Aorta (tissue), 5 donors: ENCODE measurements at regions not wholly inside any gene's neighbourhood (a gene's known extent, or its start where the extent isn't known, plus 50 kb on each side); places are given as distances from the start of the nearest gene placed in this dataset.

Source experiments
- ATAC-seq: fragments of 200-7000 bp; cut with Tn5 transposase; one replicate; pipeline ENCODE4 v1.9.1; 2022; ENCODE audit warnings: moderate library complexity; ENCODE audit not compliant: low FRiP score
- DNase-seq, 2 donors: peaks; one replicate each; pipeline ENCODE4 v3.0.0-alpha.2; 2020
- H3K27ac ChIP-seq, 2 donors: one replicate each; pipeline ENCODE4 v1.5.1; 2013; ENCODE audit warnings: low read length in 2 of 2, mild to moderate bottlenecking in 2 of 2, moderate library complexity in 2 of 2, control low read depth in 1 of 2, inconsistent platforms in 1 of 2, low read depth in 1 of 2
- H3K27me3 ChIP-seq, 2 donors: one replicate each; pipeline ENCODE4 v1.6.1; 2013; ENCODE audit warnings: control low read depth in 1 of 2, low read length in 1 of 2, mild to moderate bottlenecking in 1 of 2, moderate library complexity in 1 of 2; ENCODE audit not compliant: insufficient read depth in 2 of 2, control insufficient read depth in 1 of 2
- H3K36me3 ChIP-seq, 2 donors: one replicate each; pipeline ENCODE4 v1.6.1; 2013; ENCODE audit warnings: control low read depth in 1 of 2, low read length in 1 of 2, mild to moderate bottlenecking in 1 of 2; ENCODE audit not compliant: insufficient read depth in 2 of 2, control insufficient read depth in 1 of 2
- H3K4me1 ChIP-seq, 2 donors: one replicate each; pipeline ENCODE4 v1.6.1; 2013; ENCODE audit warnings: low read length in 2 of 2, control low read depth in 1 of 2, mild to moderate bottlenecking in 1 of 2, moderate library complexity in 1 of 2; ENCODE audit not compliant: insufficient read depth in 2 of 2, control insufficient read depth in 1 of 2
- H3K4me3 ChIP-seq, 2 donors: one replicate each; pipeline ENCODE4 v1.5.1; 2013; ENCODE audit warnings: low read length in 2 of 2, control low read depth in 1 of 2, mild to moderate bottlenecking in 1 of 2
- H3K9me3 ChIP-seq: one replicate; pipeline ENCODE4 v1.6.1; 2013; ENCODE audit warnings: mild to moderate bottlenecking, low read length; ENCODE audit not compliant: control insufficient read depth
- WGBS, 2 donors: extraction: QIAGEN DNeasy Blood & Tissue Kit; methylation state at CpG; one replicate each; pipeline ENCODE4 v1.1.7; 2013; 5-methylcytosine and 5-hydroxymethylcytosine counted together
- intact Hi-C, 2 donors: fragments of 100-400 bp; cut with DNase I; formaldehyde crosslinking; loops; one replicate each; pipeline versions ENCODE4 v1.14.2 to v1.15.0; 2022
- donor health status: healthy with polysubstance abuse.
- donor health status: Bipolar disorder and iron deficiency.
- donor health status: DM: no; HTN: no; CAD: no.
- donor health status: DM: no; HTN: no; CAD: no.
- donor health status: DM: yes; HTN: yes; CAD: no.

- no peak overlapping the region for H3K27ac ChIP-seq
- WGBS, 2 donors, result 28 to 49% methylated on average over 2 of the region's 2 CpGs
- ATAC-seq (no peak), DNase-seq (no peak)
- intact Hi-C loops, result no loop called here
- no peaks in the 10 kb centered on the region for H3K9me3 ChIP-seq
- no peaks in the 10 kb centered on the region for H3K36me3 ChIP-seq
- H3K4me1 ChIP-seq, result no peaks in the 10 kb centered on the region
- no peak overlapping the region for H3K4me3 ChIP-seq
- no peaks in the 10 kb centered on the region for H3K27me3 ChIP-seq
These were observed 169.1 kb upstream of the EPHA5 start for GRCh38 chr4:65839164-65839931.

- Histone ChIP-seq H3K9me3 (no peaks in the 10 kb centered on the region), H3K36me3 (no peaks in the 10 kb centered on the region), H3K4me1 (no peaks in the 10 kb centered on the region), H3K27ac (no peak overlapping the region), H3K4me3 (no peak overlapping the region), H3K27me3 (no peaks in the 10 kb centered on the region)
- DNase-seq, result no peak
- ATAC-seq, result no peak
- intact Hi-C loops, result no loop called here
These were observed 164.4 kb upstream of the EPHA5 start for GRCh38 chr4:65834707-65835106.

- Histone ChIP-seq H3K9me3 (no peaks in the 10 kb centered on the region), H3K27me3 (no peaks in the 10 kb centered on the region), H3K27ac (no peak overlapping the region), H3K4me1 (no peaks in the 10 kb centered on the region), H3K36me3 (no peaks in the 10 kb centered on the region), H3K4me3 (no peak overlapping the region)
- WGBS, 2 donors, result 60 to 63% methylated on average over 6 of the region's 6 CpGs
- intact Hi-C loops, result no loop called here
- DNase-seq (no peak), ATAC-seq (no peak)
These were observed 161.5 kb upstream of the EPHA5 start for GRCh38 chr4:65831828-65832227.

GRCh38 chr4:65825116-65825753, 154.9 kb upstream of the EPHA5 start:
- intact Hi-C loops, result no loop called here
- Histone ChIP-seq H3K27me3 (no peaks in the 10 kb centered on the region), H3K4me3 (no peak overlapping the region), H3K4me1 (no peaks in the 10 kb centered on the region), H3K36me3 (no peaks in the 10 kb centered on the region), H3K9me3 (no peaks in the 10 kb centered on the region), H3K27ac (no peak overlapping the region)
- ATAC-seq (no peak), DNase-seq (no peak)
- 71% methylated on average over 2 of the region's 2 CpGs for WGBS, 2 donors

GRCh38 chr4:65819192-65819591, 148.9 kb upstream of the EPHA5 start:
- Histone ChIP-seq H3K9me3 (peaks cover 1% of the 10 kb centered on the region), H3K27me3 (no peaks in the 10 kb centered on the region), H3K27ac (no peak overlapping the region), H3K36me3 (no peaks in the 10 kb centered on the region), H3K4me3 (no peak overlapping the region), H3K4me1 (no peaks in the 10 kb centered on the region)
- DNase-seq (no peak), ATAC-seq (no peak)
- WGBS, 2 donors, result 87 to 95% methylated on average over 1 of the region's 1 CpG
- intact Hi-C loops, result no loop called here

GRCh38 chr4:65805936-65806335, 135.6 kb upstream of the EPHA5 start:
- H3K4me3 ChIP-seq, result no peak overlapping the region

GRCh38 chr4:65799513-65799912, 129.2 kb upstream of the EPHA5 start:
- DNase-seq (no peak), ATAC-seq (no peak)
- H3K36me3 ChIP-seq, result no peaks in the 10 kb centered on the region
- H3K4me3 ChIP-seq, result no peak overlapping the region
- H3K27ac ChIP-seq, result no peak overlapping the region
- no peaks in the 10 kb centered on the region for H3K27me3 ChIP-seq
- no peaks in the 10 kb centered on the region for H3K9me3 ChIP-seq
- H3K4me1 ChIP-seq, result no peaks in the 10 kb centered on the region
- WGBS, 2 donors, result 80 to 84% methylated on average over 14 of the region's 14 CpGs
- intact Hi-C loops, result no loop called here

More at GRCh38 chr4:65805936-65806335, 135.6 kb upstream of the EPHA5 start:
- Histone ChIP-seq H3K36me3 (no peaks in the 10 kb centered on the region), H3K9me3 (no peaks in the 10 kb centered on the region), H3K4me1 (no peaks in the 10 kb centered on the region), H3K27ac (no peak overlapping the region), H3K27me3 (no peaks in the 10 kb centered on the region)
- ATAC-seq (no peak), DNase-seq (no peak)
- intact Hi-C loops, result no loop called here

- no peak for ATAC-seq
- WGBS, 2 donors, result 65 to 68% methylated on average over 2 of the region's 2 CpGs
- H3K9me3 ChIP-seq, result no peaks in the 10 kb centered on the region
- no peaks in the 10 kb centered on the region for H3K4me1 ChIP-seq
- no peak overlapping the region for H3K27ac ChIP-seq
- H3K27me3 ChIP-seq, result no peaks in the 10 kb centered on the region
- no peaks in the 10 kb centered on the region for H3K36me3 ChIP-seq
- intact Hi-C loops, result no loop called here
- DNase-seq, result no peak
- no peak overlapping the region for H3K4me3 ChIP-seq
These were observed 128.3 kb upstream of the EPHA5 start for GRCh38 chr4:65798498-65799127.

GRCh38 chr4:65791812-65792308, 121.6 kb upstream of the EPHA5 start:
- H3K27ac ChIP-seq, result no peak overlapping the region
- H3K4me1 ChIP-seq, result no peaks in the 10 kb centered on the region
- no peaks in the 10 kb centered on the region for H3K9me3 ChIP-seq
- H3K4me3 ChIP-seq, result no peak overlapping the region
- no peak for ATAC-seq
- intact Hi-C loops, result no loop called here
- no peaks in the 10 kb centered on the region for H3K27me3 ChIP-seq
- DNase-seq, result no peak
- no peaks in the 10 kb centered on the region for H3K36me3 ChIP-seq
- WGBS, 2 donors, result 41 to 42% methylated on average over 5 of the region's 5 CpGs
